ENCODE measurements at regions not wholly inside any gene's neighbourhood (a gene's known extent, or its start where the extent isn't known, plus 50 kb on each side); places are given as distances from the start of the nearest gene placed in this dataset.

GRCh38 chr9:749716-750115, 91.8 kb upstream of the DMRT1 start:
- CTCF ChIA-PET (ENCODE audit: partially characterized antibody) = interaction anchor here (0.9 to 3.7 kb wide), 8 partner anchors 10 to 362 kb away, joined by 3 to 19 read pairs (median 4); no protein-coding TSS in a partner anchor
- H4K5ac ChIP-seq (ENCODE audit: insufficient read length, low read depth, low read length) = no peak overlapping the region
- H2BK15ac ChIP-seq (ENCODE audit: low read length) = no peak overlapping the region
- H2BK120ac ChIP-seq (replicated peaks; ENCODE audit: low read depth, low read length) = no peak overlapping the region
- no peak overlapping the region for H3K9ac ChIP-seq (replicated peaks in 1 of 4; ENCODE audit: extremely low read depth in 1 of 4, low read depth in 3 of 4, low read length in 3 of 4)
- H3K27me3 ChIP-seq (replicated peaks in 1 of 4; ENCODE audit: control insufficient read depth in 3 of 4, extremely low read depth in 1 of 4, insufficient read depth in 3 of 4, low read length in 3 of 4) = no peaks in the 10 kb centered on the region; a peak in 1 of 7 replicates
- no peak overlapping the region for H2BK12ac ChIP-seq (ENCODE audit: low read depth, low read length)
- H4K8ac ChIP-seq (ENCODE audit: extremely low read depth, insufficient read depth, low read length) = no peak overlapping the region
- H3K4me3 ChIP-seq (ENCODE audit: extremely low read depth in 1 of 4, insufficient read depth in 2 of 4, low read depth in 3 of 4, low read length in 4 of 4) = no peak overlapping the region
- H2AFZ ChIP-seq (ENCODE audit: low read length) = no peak overlapping the region
- POLR2A ChIA-PET (ENCODE audit: partially characterized antibody) = no interaction called here
- H4K20me1 ChIP-seq (replicated peaks in 1 of 2; ENCODE audit: control insufficient read depth in 1 of 2, insufficient read depth in 2 of 2, low read length in 2 of 2) = no peaks in the 10 kb centered on the region
- H3K23me2 ChIP-seq (ENCODE audit: low read depth, low read length) = no peaks in the 10 kb centered on the region
- H2BK20ac ChIP-seq (ENCODE audit: low read length) = no peak overlapping the region
- H3K9me3 ChIP-seq (ENCODE audit: insufficient read depth in 2 of 2, low read depth in 1 of 2, low read length in 1 of 2) = no peaks in the 10 kb centered on the region
- no peak overlapping the region for H3K56ac ChIP-seq (replicated peaks; ENCODE audit: insufficient read length, low read depth, low read length)
- H3K4me1 ChIP-seq (replicated peaks in 1 of 4; ENCODE audit: control insufficient read depth in 3 of 4, insufficient read depth in 4 of 4, low read length in 3 of 4) = peaks cover 0 to 6% (median 2%) of the 10 kb centered on the region in 4 experiments; a peak in 3 of 7 replicates
- no peak overlapping the region for H3K18ac ChIP-seq (ENCODE audit: extremely low read depth, low read length)
- no peak for FAIRE-seq
- H3K4me2 ChIP-seq (ENCODE audit: insufficient read depth in 1 of 2, low read depth in 2 of 2, low read length in 2 of 2) = no peak overlapping the region
- no peak overlapping the region for H3K27ac ChIP-seq (ENCODE audit: low read depth, low read length)
- H3K79me2 ChIP-seq (ENCODE audit: control insufficient read depth in 1 of 2, insufficient read depth in 2 of 2, low read length in 2 of 2) = no peaks in the 10 kb centered on the region
- H3K4ac ChIP-seq (replicated peaks; ENCODE audit: insufficient read length, low read depth, low read length) = no peak overlapping the region
- H3K36me3 ChIP-seq (ENCODE audit: control insufficient read depth in 2 of 4, insufficient read depth in 4 of 4, low read length in 3 of 4) = 0 out of 8 replicates have a peak, but pooled peaks cover 0 to 6% (median 0%) of the 10 kb centered on the region in 4 experiments
- no peaks in the 10 kb centered on the region; the same call in 1 of the 2 replicates for H3K79me1 ChIP-seq (ENCODE audit: low read depth, low read length)
- no peak overlapping the region for H2BK5ac ChIP-seq (ENCODE audit: low read depth, low read length)
- no peak overlapping the region for H2AK5ac ChIP-seq (ENCODE audit: low read depth, low read length)
- H3K14ac ChIP-seq (ENCODE audit: insufficient read length) = no peak overlapping the region
- DNase-seq (ENCODE audit: low read depth in 1 of 2, low spot score in 2 of 2) = no peak
- WGBS, 2 experiments (ENCODE audit: extremely low coverage in 1 of 2, insufficient coverage in 1 of 2, insufficient read length in 1 of 2, insufficient replicate concordance in 2 of 2, low coverage in 1 of 2, low lambda C conversion rate in 2 of 2, missing lambda C conversion rate in 1 of 2) = 85% methylated on average over 5 of the region's 5 CpGs; no CpG with 5 or more reads in 1 of the 2 experiments
- no peak overlapping the region for H4K91ac ChIP-seq (replicated peaks; ENCODE audit: insufficient read length, low read length)
- no peak overlapping the region for H3K23ac ChIP-seq (ENCODE audit: insufficient read length)
- TF ChIP-seq SP4 (IDR thresholded peaks at IDR 0.05; ENCODE audit: low read length) (no peak), PHF8 (conservative IDR thresholded peaks at IDR 0.05; ENCODE audit: low read depth, low read length) (no peak), ZNF274 (IDR thresholded peaks at IDR 0.05; ENCODE audit: borderline replicate concordance, extremely low read depth, low read length) (no peak), CBX8 (IDR thresholded peaks at IDR 0.05; ENCODE audit: borderline replicate concordance, low read depth, low read length) (no peak), E2F6 (IDR thresholded peaks at IDR 0.05) (no peak), CHD2 (IDR thresholded peaks at IDR 0.05; ENCODE audit: low read length) (no peak)

Data from H1 (cell line).